AG09309 (cell line): ENCODE measurements at regions not wholly inside any gene's neighbourhood (a gene's known extent, or its start where the extent isn't known, plus 50 kb on each side); places are given as distances from the start of the nearest gene placed in this dataset.

ENCODE experiments used
- DNase-seq: peaks from one replicate; pipeline ENCODE4 v3.0.0-alpha.2; 2010; ENCODE audit warnings: low read depth
- H3K4me3 ChIP-seq: 2 replicates; pipeline ENCODE4 v1.5.1; 2011; ENCODE audit warnings: mild to moderate bottlenecking, low read depth, low read length, moderate library complexity; ENCODE audit not compliant: control insufficient read depth
- CTCF ChIP-seq: IDR thresholded peaks from 2 replicates; pipeline ENCODE4 v1.5.1; 2011; ENCODE audit warnings: mild to moderate bottlenecking, low read depth, low read length, inconsistent platforms; ENCODE audit not compliant: insufficient read depth, control insufficient read depth; ENCODE audit errors: missing control alignments

GRCh38 chr2:212815453-212815852 lies 276.9 kb upstream of the ERBB4 start:
- TF ChIP-seq CTCF = no peak
- no peak for DNase-seq
- H3K4me3 ChIP-seq = no peak overlapping the region

- H3K4me3 ChIP-seq = no peak overlapping the region
- no peak for TF ChIP-seq CTCF
- no peak for DNase-seq
These were observed 276.3 kb upstream of the ERBB4 start for GRCh38 chr2:212814941-212815340.

- no peak overlapping the region for H3K4me3 ChIP-seq
- TF ChIP-seq CTCF = no peak
- DNase-seq = no peak
These were observed 273.3 kb upstream of the ERBB4 start for GRCh38 chr2:212811921-212812320.

GRCh38 chr2:212811036-212811805 lies 272.6 kb upstream of the ERBB4 start:
- TF ChIP-seq CTCF = no peak

GRCh38 chr2:212797484-212798205 lies 259.0 kb upstream of the ERBB4 start:
- TF ChIP-seq CTCF = no peak
- no peak overlapping the region for H3K4me3 ChIP-seq
- no peak for DNase-seq

More at GRCh38 chr2:212811036-212811805, 272.6 kb upstream of the ERBB4 start:
- DNase-seq = peak; percentile 59
- H3K4me3 ChIP-seq = no peak overlapping the region

- DNase-seq = no peak
- H3K4me3 ChIP-seq = no peak overlapping the region
- TF ChIP-seq CTCF = no peak
These were observed 255.9 kb upstream of the ERBB4 start for GRCh38 chr2:212794471-212794870.
